HepG2 (cell line): ENCODE measurements at regions not wholly inside any gene's neighbourhood (a gene's known extent, or its start where the extent isn't known, plus 50 kb on each side); places are given as distances from the start of the nearest gene placed in this dataset.

Source experiments
- ADNP ChIP-seq: sonication (generic); formaldehyde crosslinking; IDR thresholded peaks from 2 replicates; pipeline ENCODE4 v1.4.0; 2020; ENCODE audit warnings: missing genetic modification reagents
- CEBPB ChIP-seq: IDR thresholded peaks from 2 replicates; pipeline ENCODE4 v1.6.1; 2011; ENCODE audit warnings: low read depth, low read length, improper control_type of control experiment, borderline replicate concordance
- GABPA ChIP-seq, 2 experiments: IDR thresholded peaks; 2 replicates each; pipeline ENCODE4 v1.6.1; 2011 to 2016; ENCODE audit warnings: low read depth in 2 of 2, low read length in 1 of 2, missing biosample characterization in 1 of 2, missing genetic modification characterization in 1 of 2
- POLR2A ChIP-seq, 2 experiments: IDR thresholded peaks; 2 replicates each; pipeline ENCODE4 v1.6.1; 2011; ENCODE audit warnings: low read depth in 2 of 2, low read length in 2 of 2, mild to moderate bottlenecking in 1 of 2, moderate library complexity in 1 of 2; ENCODE audit not compliant: insufficient read depth in 1 of 2
- POLR2AphosphoS5 ChIP-seq: IDR thresholded peaks from 2 replicates; pipeline ENCODE4 v1.6.1; 2012; ENCODE audit warnings: low read depth, low read length
- TAF15 ChIP-seq: fragments of 200-400 bp; formaldehyde crosslinking; IDR thresholded peaks from one replicate; pipeline ENCODE4 v1.6.1; 2018; ENCODE audit warnings: mild to moderate bottlenecking, low read depth, low read length; ENCODE audit not compliant: poor library complexity, severe bottlenecking
- ZBTB2 ChIP-seq: sonication (generic); formaldehyde crosslinking; IDR thresholded peaks from 2 replicates; pipeline ENCODE4 v1.8.0; 2022; ENCODE audit warnings: low read depth, missing genetic modification reagents
- ZNF790 ChIP-seq: sonication (generic); formaldehyde crosslinking; IDR thresholded peaks from 2 replicates; pipeline ENCODE4 v1.8.0; 2022; ENCODE audit warnings: missing genetic modification reagents, mild to moderate bottlenecking, borderline replicate concordance
- TF ChIP-seq, protein P1 (sequence below): sonication (generic); formaldehyde crosslinking; IDR thresholded peaks from 2 replicates; pipeline ENCODE4 v1.4.0; 2020; ENCODE audit warnings: mild to moderate bottlenecking, missing genetic modification reagents
- TF ChIP-seq, protein P2 (sequence below): sonication (generic); formaldehyde crosslinking; IDR thresholded peaks from 2 replicates; pipeline ENCODE4 v1.5.0; 2020; ENCODE audit warnings: missing genetic modification reagents
- TF ChIP-seq, protein P3 (sequence below): sonication (generic); formaldehyde crosslinking; IDR thresholded peaks from 2 replicates; pipeline ENCODE4 v1.5.0; 2020; ENCODE audit warnings: mild to moderate bottlenecking, missing genetic modification reagents, moderate library complexity

- TF ChIP-seq, protein P1, sequence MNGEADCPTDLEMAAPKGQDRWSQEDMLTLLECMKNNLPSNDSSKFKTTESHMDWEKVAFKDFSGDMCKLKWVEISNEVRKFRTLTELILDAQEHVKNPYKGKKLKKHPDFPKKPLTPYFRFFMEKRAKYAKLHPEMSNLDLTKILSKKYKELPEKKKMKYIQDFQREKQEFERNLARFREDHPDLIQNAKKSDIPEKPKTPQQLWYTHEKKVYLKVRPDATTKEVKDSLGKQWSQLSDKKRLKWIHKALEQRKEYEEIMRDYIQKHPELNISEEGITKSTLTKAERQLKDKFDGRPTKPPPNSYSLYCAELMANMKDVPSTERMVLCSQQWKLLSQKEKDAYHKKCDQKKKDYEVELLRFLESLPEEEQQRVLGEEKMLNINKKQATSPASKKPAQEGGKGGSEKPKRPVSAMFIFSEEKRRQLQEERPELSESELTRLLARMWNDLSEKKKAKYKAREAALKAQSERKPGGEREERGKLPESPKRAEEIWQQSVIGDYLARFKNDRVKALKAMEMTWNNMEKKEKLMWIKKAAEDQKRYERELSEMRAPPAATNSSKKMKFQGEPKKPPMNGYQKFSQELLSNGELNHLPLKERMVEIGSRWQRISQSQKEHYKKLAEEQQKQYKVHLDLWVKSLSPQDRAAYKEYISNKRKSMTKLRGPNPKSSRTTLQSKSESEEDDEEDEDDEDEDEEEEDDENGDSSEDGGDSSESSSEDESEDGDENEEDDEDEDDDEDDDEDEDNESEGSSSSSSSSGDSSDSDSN (CRISPR knock-in tag) = no peak
- no peak for TF ChIP-seq GABPA (IDR thresholded peaks at IDR 0.05; ENCODE audit: low read depth, low read length)
- no peak for TF ChIP-seq GABPA (CRISPR knock-in tag; IDR thresholded peaks at IDR 0.05; ENCODE audit: low read depth)
- no peak for TF ChIP-seq POLR2AphosphoS5
- TF ChIP-seq ZNF790 = no peak
- TF ChIP-seq, protein P2, sequence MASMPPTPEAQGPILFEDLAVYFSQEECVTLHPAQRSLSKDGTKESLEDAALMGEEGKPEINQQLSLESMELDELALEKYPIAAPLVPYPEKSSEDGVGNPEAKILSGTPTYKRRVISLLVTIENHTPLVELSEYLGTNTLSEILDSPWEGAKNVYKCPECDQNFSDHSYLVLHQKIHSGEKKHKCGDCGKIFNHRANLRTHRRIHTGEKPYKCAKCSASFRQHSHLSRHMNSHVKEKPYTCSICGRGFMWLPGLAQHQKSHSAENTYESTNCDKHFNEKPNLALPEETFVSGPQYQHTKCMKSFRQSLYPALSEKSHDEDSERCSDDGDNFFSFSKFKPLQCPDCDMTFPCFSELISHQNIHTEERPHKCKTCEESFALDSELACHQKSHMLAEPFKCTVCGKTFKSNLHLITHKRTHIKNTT = no peak
- TF ChIP-seq, protein P3, sequence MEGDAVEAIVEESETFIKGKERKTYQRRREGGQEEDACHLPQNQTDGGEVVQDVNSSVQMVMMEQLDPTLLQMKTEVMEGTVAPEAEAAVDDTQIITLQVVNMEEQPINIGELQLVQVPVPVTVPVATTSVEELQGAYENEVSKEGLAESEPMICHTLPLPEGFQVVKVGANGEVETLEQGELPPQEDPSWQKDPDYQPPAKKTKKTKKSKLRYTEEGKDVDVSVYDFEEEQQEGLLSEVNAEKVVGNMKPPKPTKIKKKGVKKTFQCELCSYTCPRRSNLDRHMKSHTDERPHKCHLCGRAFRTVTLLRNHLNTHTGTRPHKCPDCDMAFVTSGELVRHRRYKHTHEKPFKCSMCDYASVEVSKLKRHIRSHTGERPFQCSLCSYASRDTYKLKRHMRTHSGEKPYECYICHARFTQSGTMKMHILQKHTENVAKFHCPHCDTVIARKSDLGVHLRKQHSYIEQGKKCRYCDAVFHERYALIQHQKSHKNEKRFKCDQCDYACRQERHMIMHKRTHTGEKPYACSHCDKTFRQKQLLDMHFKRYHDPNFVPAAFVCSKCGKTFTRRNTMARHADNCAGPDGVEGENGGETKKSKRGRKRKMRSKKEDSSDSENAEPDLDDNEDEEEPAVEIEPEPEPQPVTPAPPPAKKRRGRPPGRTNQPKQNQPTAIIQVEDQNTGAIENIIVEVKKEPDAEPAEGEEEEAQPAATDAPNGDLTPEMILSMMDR (CRISPR knock-in tag) = no peak
- TF ChIP-seq ADNP (CRISPR knock-in tag) = no peak
- no peak for TF ChIP-seq TAF15
- TF ChIP-seq ZBTB2 (CRISPR knock-in tag) = no peak
- no peak for TF ChIP-seq CEBPB
- TF ChIP-seq POLR2A (IDR thresholded peaks at IDR 0.05; ENCODE audit: insufficient read depth in 1 of 2, low read depth in 2 of 2, low read length in 2 of 2) = no peak
Observed at GRCh38 chr6:148614602-148615001, 132.2 kb upstream of the UST start.
